Liver (tissue), 8 donors: ENCODE measurements at regions not wholly inside any gene's neighbourhood (a gene's known extent, or its start where the extent isn't known, plus 50 kb on each side); places are given as distances from the start of the nearest gene placed in this dataset.

Experiments
- DNase-seq: peaks from one replicate; pipeline ENCODE4 v3.0.0-alpha.2; 2017; ENCODE audit warnings: low spot score
- H3K27ac ChIP-seq, 2 donors: one replicate each; pipeline ENCODE4 v1.7.0; 2013; ENCODE audit warnings: inconsistent platforms in 2 of 2, low read length in 2 of 2, control low read depth in 1 of 2, low read depth in 1 of 2, mild to moderate bottlenecking in 1 of 2
- H3K27me3 ChIP-seq, 4 donors: one replicate each; pipeline versions ENCODE4 v1.6.1 to v1.7.0; 2013; ENCODE audit warnings: low read length in 3 of 4, inconsistent platforms in 1 of 4, mild to moderate bottlenecking in 1 of 4, moderate library complexity in 1 of 4; ENCODE audit not compliant: control insufficient read depth in 4 of 4, insufficient read depth in 4 of 4
- H3K36me3 ChIP-seq, 4 donors: one replicate each; pipeline versions ENCODE4 v1.6.1 to v1.7.0; 2013; ENCODE audit warnings: low read length in 3 of 4, mild to moderate bottlenecking in 3 of 4, low read depth in 1 of 4, moderate library complexity in 1 of 4; ENCODE audit not compliant: control insufficient read depth in 4 of 4, insufficient read depth in 3 of 4
- H3K4me1 ChIP-seq, 4 donors: one replicate each; pipeline versions ENCODE4 v1.6.1 to v1.7.0; 2013; ENCODE audit warnings: low read length in 3 of 4, mild to moderate bottlenecking in 3 of 4, moderate library complexity in 1 of 4; ENCODE audit not compliant: control insufficient read depth in 4 of 4, insufficient read depth in 4 of 4
- H3K4me3 ChIP-seq, 3 donors: one replicate each; pipeline versions ENCODE4 v1.6.1 to v1.7.0; 2013; ENCODE audit warnings: low read length in 3 of 3, control low read depth in 1 of 3, low read depth in 1 of 3, mild to moderate bottlenecking in 1 of 3
- H3K9ac ChIP-seq, 2 donors: one replicate each; pipeline ENCODE4 v1.7.0; 2013; ENCODE audit warnings: low read length in 2 of 2, mild to moderate bottlenecking in 2 of 2, moderate library complexity in 2 of 2, control low read depth in 1 of 2, low read depth in 1 of 2
- H3K9me3 ChIP-seq, 4 donors: one replicate each; pipeline versions ENCODE4 v1.6.1 to v1.7.0; 2013; ENCODE audit warnings: low read length in 3 of 4; ENCODE audit not compliant: control insufficient read depth in 4 of 4
- ATF3 ChIP-seq: IDR thresholded peaks from 2 replicates; pipeline ENCODE4 v1.6.1; 2016; ENCODE audit warnings: antibody characterized with exemption
- CTCF ChIP-seq: fragments of 150-350 bp; IDR thresholded peaks from 2 replicates; pipeline ENCODE4 v1.5.1; 2017; ENCODE audit warnings: improper control_type of control experiment, low read depth, low read length; ENCODE audit not compliant: missing input control
- EGR1 ChIP-seq, 2 donors: IDR thresholded peaks; 2 replicates each; pipeline ENCODE4 v1.6.1; 2016 to 2018; ENCODE audit warnings: antibody characterized with exemption in 2 of 2, low read depth in 2 of 2
- FOXA1 ChIP-seq: IDR thresholded peaks from 2 replicates; pipeline ENCODE4 v1.6.1; 2016; ENCODE audit warnings: antibody characterized with exemption
- FOXA2 ChIP-seq: IDR thresholded peaks from 2 replicates; pipeline ENCODE4 v1.6.1; 2016; ENCODE audit warnings: antibody characterized with exemption
- GABPA ChIP-seq, 2 donors: IDR thresholded peaks in 1 of 2; conservative IDR thresholded peaks in 1 of 2; 2 replicates each; pipeline ENCODE4 v1.6.1; 2016; ENCODE audit warnings: antibody characterized with exemption in 2 of 2, mild to moderate bottlenecking in 1 of 2, moderate library complexity in 1 of 2
- HNF4A ChIP-seq, 2 donors: conservative IDR thresholded peaks; 2 replicates each; pipeline ENCODE4 v1.6.1; 2016; ENCODE audit warnings: antibody characterized with exemption in 2 of 2, mild to moderate bottlenecking in 2 of 2
- HNF4G ChIP-seq: IDR thresholded peaks from 2 replicates; pipeline ENCODE4 v1.6.1; 2016; ENCODE audit warnings: antibody characterized with exemption
- JUND ChIP-seq, 2 donors: IDR thresholded peaks; 2 replicates each; pipeline ENCODE4 v1.6.1; 2016; ENCODE audit warnings: antibody characterized with exemption in 2 of 2
- MAX ChIP-seq: IDR thresholded peaks from 2 replicates; pipeline ENCODE4 v1.6.1; 2016; ENCODE audit warnings: antibody characterized with exemption
- NR2F2 ChIP-seq: IDR thresholded peaks from 2 replicates; pipeline ENCODE4 v1.6.1; 2016; ENCODE audit warnings: antibody characterized with exemption
- RAD21 ChIP-seq, 2 donors: IDR thresholded peaks; 2 replicates each; pipeline ENCODE4 v1.6.1; 2016; ENCODE audit warnings: antibody characterized with exemption in 2 of 2, mild to moderate bottlenecking in 2 of 2
- RXRA ChIP-seq, 2 donors: IDR thresholded peaks; 2 replicates each; pipeline ENCODE4 v1.6.1; 2017 to 2018; ENCODE audit warnings: antibody characterized with exemption in 2 of 2, mild to moderate bottlenecking in 1 of 2
- SP1 ChIP-seq: IDR thresholded peaks from 2 replicates; pipeline ENCODE4 v1.6.1; 2018; ENCODE audit warnings: antibody characterized with exemption, mild to moderate bottlenecking
- TAF1 ChIP-seq: conservative IDR thresholded peaks from 2 replicates; pipeline ENCODE4 v1.6.1; 2016; ENCODE audit warnings: antibody characterized with exemption, mild to moderate bottlenecking
- WGBS: extraction: QIAGEN DNeasy Blood & Tissue Kit; methylation state at CpG from one replicate; pipeline ENCODE4 v1.1.7; 2013; 5-methylcytosine and 5-hydroxymethylcytosine counted together
- TF ChIP-seq, protein P1 (sequence below): IDR thresholded peaks from 2 replicates; pipeline ENCODE4 v1.6.1; 2016; ENCODE audit warnings: antibody characterized with exemption, mild to moderate bottlenecking
- TF ChIP-seq, protein P2 (sequence below): IDR thresholded peaks from 2 replicates; pipeline ENCODE4 v1.6.1; 2016; ENCODE audit warnings: antibody characterized with exemption
- donor health status: healthy.
- donor health status: healthy.
- donor health status: healthy.
- donor health status: healthy.
- donor health status: healthy.

DNA sequence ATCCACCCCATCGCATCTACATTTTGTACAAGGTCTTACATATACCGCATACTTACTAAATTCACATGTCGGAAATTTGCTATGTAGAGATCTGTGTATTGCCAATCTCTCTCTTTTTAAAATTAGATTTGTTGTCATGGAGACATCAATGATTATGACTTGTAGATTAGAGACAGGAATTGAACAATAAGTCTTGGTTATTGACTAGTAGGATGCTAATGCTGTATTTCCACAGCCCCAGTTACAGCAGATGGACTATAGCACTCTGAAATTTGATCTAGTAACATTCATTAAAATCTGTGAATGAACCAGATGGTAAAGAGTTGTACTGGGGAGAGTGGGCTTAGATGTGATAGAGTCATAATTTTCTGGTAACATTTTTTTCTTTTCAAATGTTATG, 805.7 kb downstream of the SLC4A3 start:
- no peak for DNase-seq
- Histone ChIP-seq H3K27ac (no peak overlapping the region), H3K4me3 (no peak overlapping the region), H3K36me3 (no peaks in the 10 kb centered on the region), H3K4me1 (no peaks in the 10 kb centered on the region), H3K27me3 (no peaks in the 10 kb centered on the region), H3K9me3 (no peaks in the 10 kb centered on the region), H3K9ac (no peak overlapping the region)
- 94% methylated on average over 3 of the region's 3 CpGs for WGBS
- TF ChIP-seq, protein P1, sequence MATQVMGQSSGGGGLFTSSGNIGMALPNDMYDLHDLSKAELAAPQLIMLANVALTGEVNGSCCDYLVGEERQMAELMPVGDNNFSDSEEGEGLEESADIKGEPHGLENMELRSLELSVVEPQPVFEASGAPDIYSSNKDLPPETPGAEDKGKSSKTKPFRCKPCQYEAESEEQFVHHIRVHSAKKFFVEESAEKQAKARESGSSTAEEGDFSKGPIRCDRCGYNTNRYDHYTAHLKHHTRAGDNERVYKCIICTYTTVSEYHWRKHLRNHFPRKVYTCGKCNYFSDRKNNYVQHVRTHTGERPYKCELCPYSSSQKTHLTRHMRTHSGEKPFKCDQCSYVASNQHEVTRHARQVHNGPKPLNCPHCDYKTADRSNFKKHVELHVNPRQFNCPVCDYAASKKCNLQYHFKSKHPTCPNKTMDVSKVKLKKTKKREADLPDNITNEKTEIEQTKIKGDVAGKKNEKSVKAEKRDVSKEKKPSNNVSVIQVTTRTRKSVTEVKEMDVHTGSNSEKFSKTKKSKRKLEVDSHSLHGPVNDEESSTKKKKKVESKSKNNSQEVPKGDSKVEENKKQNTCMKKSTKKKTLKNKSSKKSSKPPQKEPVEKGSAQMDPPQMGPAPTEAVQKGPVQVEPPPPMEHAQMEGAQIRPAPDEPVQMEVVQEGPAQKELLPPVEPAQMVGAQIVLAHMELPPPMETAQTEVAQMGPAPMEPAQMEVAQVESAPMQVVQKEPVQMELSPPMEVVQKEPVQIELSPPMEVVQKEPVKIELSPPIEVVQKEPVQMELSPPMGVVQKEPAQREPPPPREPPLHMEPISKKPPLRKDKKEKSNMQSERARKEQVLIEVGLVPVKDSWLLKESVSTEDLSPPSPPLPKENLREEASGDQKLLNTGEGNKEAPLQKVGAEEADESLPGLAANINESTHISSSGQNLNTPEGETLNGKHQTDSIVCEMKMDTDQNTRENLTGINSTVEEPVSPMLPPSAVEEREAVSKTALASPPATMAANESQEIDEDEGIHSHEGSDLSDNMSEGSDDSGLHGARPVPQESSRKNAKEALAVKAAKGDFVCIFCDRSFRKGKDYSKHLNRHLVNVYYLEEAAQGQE: no peak
- TF ChIP-seq GABPA (IDR thresholded peaks at IDR 0.05 in 1 of 2, conservative IDR thresholded peaks at IDR 0.05 in 1 of 2): no peak
- no peak for TF ChIP-seq JUND (IDR thresholded peaks at IDR 0.05)
- no peak for TF ChIP-seq TAF1
- TF ChIP-seq HNF4A (conservative IDR thresholded peaks at IDR 0.05): no peak
- TF ChIP-seq MAX: no peak
- no peak for TF ChIP-seq SP1
- TF ChIP-seq, protein P2, sequence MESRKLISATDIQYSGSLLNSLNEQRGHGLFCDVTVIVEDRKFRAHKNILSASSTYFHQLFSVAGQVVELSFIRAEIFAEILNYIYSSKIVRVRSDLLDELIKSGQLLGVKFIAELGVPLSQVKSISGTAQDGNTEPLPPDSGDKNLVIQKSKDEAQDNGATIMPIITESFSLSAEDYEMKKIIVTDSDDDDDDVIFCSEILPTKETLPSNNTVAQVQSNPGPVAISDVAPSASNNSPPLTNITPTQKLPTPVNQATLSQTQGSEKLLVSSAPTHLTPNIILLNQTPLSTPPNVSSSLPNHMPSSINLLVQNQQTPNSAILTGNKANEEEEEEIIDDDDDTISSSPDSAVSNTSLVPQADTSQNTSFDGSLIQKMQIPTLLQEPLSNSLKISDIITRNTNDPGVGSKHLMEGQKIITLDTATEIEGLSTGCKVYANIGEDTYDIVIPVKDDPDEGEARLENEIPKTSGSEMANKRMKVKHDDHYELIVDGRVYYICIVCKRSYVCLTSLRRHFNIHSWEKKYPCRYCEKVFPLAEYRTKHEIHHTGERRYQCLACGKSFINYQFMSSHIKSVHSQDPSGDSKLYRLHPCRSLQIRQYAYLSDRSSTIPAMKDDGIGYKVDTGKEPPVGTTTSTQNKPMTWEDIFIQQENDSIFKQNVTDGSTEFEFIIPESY: no peak
- no peak for TF ChIP-seq EGR1 (IDR thresholded peaks at IDR 0.05; ENCODE audit: low read depth in 2 of 2)
- no peak for TF ChIP-seq RXRA (IDR thresholded peaks at IDR 0.05)

- TF ChIP-seq FOXA2: no peak
- TF ChIP-seq, protein P1: no peak
- TF ChIP-seq EGR1 (IDR thresholded peaks at IDR 0.05; ENCODE audit: low read depth in 2 of 2): no peak
- no peak for TF ChIP-seq GABPA (IDR thresholded peaks at IDR 0.05 in 1 of 2, conservative IDR thresholded peaks at IDR 0.05 in 1 of 2)
- no peak for TF ChIP-seq SP1
- TF ChIP-seq FOXA1: no peak
- TF ChIP-seq CTCF: no peak
- no peak for TF ChIP-seq TAF1
- no peak for TF ChIP-seq RXRA (IDR thresholded peaks at IDR 0.05)
- TF ChIP-seq ATF3: no peak
- no peak for TF ChIP-seq RAD21 (IDR thresholded peaks at IDR 0.05)
- TF ChIP-seq MAX: no peak
- no peak for TF ChIP-seq HNF4G
- TF ChIP-seq NR2F2: no peak
- no peak for TF ChIP-seq HNF4A (conservative IDR thresholded peaks at IDR 0.05)
- no peak overlapping the region for H3K27ac ChIP-seq
- H3K9me3 ChIP-seq: no peaks in the 10 kb centered on the region
- no peak overlapping the region for H3K4me3 ChIP-seq
- no peaks in the 10 kb centered on the region for H3K4me1 ChIP-seq
- H3K9ac ChIP-seq: no peak overlapping the region
- H3K36me3 ChIP-seq: no peaks in the 10 kb centered on the region
- 87% methylated on average over 2 of the region's 2 CpGs for WGBS
- no peak for DNase-seq
- H3K27me3 ChIP-seq: no peaks in the 10 kb centered on the region
These were observed 807.0 kb downstream of the SLC4A3 start for GRCh38 chr2:220434385-220434784.
